GM23338 (cell line): ENCODE measurements at regions not wholly inside any gene's neighbourhood (a gene's known extent, or its start where the extent isn't known, plus 50 kb on each side); places are given as distances from the start of the nearest gene placed in this dataset.

ENCODE experiments used
- ATAC-seq: fragments of 200-7000 bp; cut with Tn5 transposase; 3 replicates; pipeline ENCODE4 v1.9.1; 2020
- DNase-seq: peaks from one replicate; pipeline ENCODE4 v3.0.0-alpha.2; 2015; ENCODE audit warnings: low spot score
- H2AFZ ChIP-seq: fragments of 200-600 bp; sonication (generic); 2 replicates; pipeline ENCODE4 v1.8.0; 2016; ENCODE audit warnings: antibody characterized with exemption, mild to moderate bottlenecking, moderate library complexity
- H3F3A ChIP-seq: fragments of 200-600 bp; sonication (generic); replicated peaks from 2 replicates; pipeline ENCODE4 v1.8.0; 2017; ENCODE audit warnings: antibody characterized with exemption, mixed run types, low read depth
- H3K27ac ChIP-seq: fragments of 200-600 bp; sonication (generic); 2 replicates; pipeline ENCODE4 v1.6.1; 2016; ENCODE audit warnings: low read depth
- H3K27me3 ChIP-seq: fragments of 200-600 bp; sonication (generic); 2 replicates; pipeline ENCODE4 v1.8.0; 2016; ENCODE audit warnings: mild to moderate bottlenecking, mixed run types, moderate library complexity; ENCODE audit not compliant: insufficient read depth
- H3K36me3 ChIP-seq: fragments of 200-600 bp; sonication (generic); 2 replicates; pipeline ENCODE4 v1.8.0; 2016; ENCODE audit warnings: mild to moderate bottlenecking; ENCODE audit not compliant: insufficient read depth
- H3K4me1 ChIP-seq: fragments of 200-600 bp; sonication (generic); 2 replicates; pipeline ENCODE4 v1.8.0; 2016; ENCODE audit warnings: mild to moderate bottlenecking, moderate library complexity; ENCODE audit not compliant: insufficient read depth
- H3K4me2 ChIP-seq: fragments of 200-600 bp; sonication (generic); 2 replicates; pipeline ENCODE4 v1.7.1; 2017; ENCODE audit warnings: mixed run types
- H3K4me3 ChIP-seq: fragments of 200-600 bp; sonication (generic); 2 replicates; pipeline ENCODE4 v1.6.1; 2016; ENCODE audit warnings: mixed run types
- H3K79me2 ChIP-seq: fragments of 200-600 bp; sonication (generic); replicated peaks from 2 replicates; pipeline ENCODE4 v1.8.0; 2017; ENCODE audit warnings: mild to moderate bottlenecking; ENCODE audit not compliant: insufficient read depth
- H3K9me2 ChIP-seq: fragments of 200-600 bp; sonication (generic); 2 replicates; pipeline ENCODE4 v1.8.0; 2017; ENCODE audit not compliant: insufficient read depth
- H4K20me1 ChIP-seq: fragments of 200-600 bp; sonication (generic); replicated peaks from 2 replicates; pipeline ENCODE4 v1.8.0; 2017; ENCODE audit warnings: mild to moderate bottlenecking; ENCODE audit not compliant: insufficient read depth
- H3K27ac Mint-ChIP-seq: 2 replicates; pipeline ENCODE4 v1.8.0; 2020; ENCODE audit warnings: inconsistent platforms, mild to moderate bottlenecking, moderate library complexity, mixed read lengths
- H3K27me3 Mint-ChIP-seq: 3 replicates; pipeline ENCODE4 v1.8.0; 2022; ENCODE audit warnings: low read depth, mild to moderate bottlenecking, moderate library complexity, mixed read lengths, inconsistent platforms; ENCODE audit not compliant: insufficient read depth, poor library complexity
- H3K36me3 Mint-ChIP-seq: 3 replicates; pipeline ENCODE4 v1.8.0; 2021; ENCODE audit warnings: low read depth, mild to moderate bottlenecking, inconsistent platforms, moderate library complexity, mixed read lengths
- H3K4me1 Mint-ChIP-seq: 3 replicates; pipeline ENCODE4 v1.8.0; 2020; ENCODE audit warnings: mild to moderate bottlenecking, inconsistent platforms, mixed read lengths
- H3K4me3 Mint-ChIP-seq: 3 replicates; pipeline ENCODE4 v1.8.0; 2021; ENCODE audit warnings: moderate library complexity, mild to moderate bottlenecking, inconsistent platforms, mixed read lengths
- H3K9me3 Mint-ChIP-seq: 3 replicates; pipeline ENCODE4 v1.8.0; 2020; ENCODE audit warnings: moderate library complexity, mild to moderate bottlenecking, inconsistent platforms, mixed read lengths
- CREB1 ChIP-seq: fragments of 250-450 bp; sonication (Bioruptor Pico); IDR thresholded peaks from 2 replicates; pipeline ENCODE4 v1.5.0; 2020; ENCODE audit warnings: low read depth, mild to moderate bottlenecking, moderate library complexity
- EZH2phosphoT487 ChIP-seq: fragments of 200-600 bp; sonication (generic); IDR thresholded peaks from one replicate; pipeline ENCODE4 v1.8.1; 2018; ENCODE audit warnings: antibody characterized with exemption; ENCODE audit not compliant: unreplicated experiment
- JUNB ChIP-seq: IDR thresholded peaks from one replicate; pipeline ENCODE4 v1.6.1; 2016; ENCODE audit warnings: antibody characterized with exemption; ENCODE audit not compliant: unreplicated experiment
- POLR2AphosphoS5 ChIP-seq: IDR thresholded peaks from 2 replicates; pipeline ENCODE4 v1.6.1; 2016; ENCODE audit warnings: antibody characterized with exemption, low read depth
- STAT1 ChIP-seq: IDR thresholded peaks from one replicate; pipeline ENCODE4 v1.6.1; 2016; ENCODE audit warnings: antibody characterized with exemption; ENCODE audit not compliant: unreplicated experiment
- ZNF114 ChIP-seq: fragments of 250-450 bp; sonication (Bioruptor Pico); IDR thresholded peaks from 2 replicates; pipeline ENCODE4 v1.5.0; 2020; ENCODE audit warnings: mild to moderate bottlenecking, moderate library complexity
- TF ChIP-seq, protein P1 (sequence below), 2 experiments: fragments of 200-600 bp in 1 of 2; sonication (generic) in 1 of 2; conservative IDR thresholded peaks; 2 replicates each; pipeline versions ENCODE4 v1.5.1 to v1.6.1; 2016 to 2017; ENCODE audit warnings: antibody characterized with exemption in 2 of 2, low read depth in 2 of 2, mild to moderate bottlenecking in 2 of 2, moderate library complexity in 1 of 2
- TF ChIP-seq, protein P2 (sequence below): IDR thresholded peaks from 2 replicates; pipeline ENCODE4 v1.6.1; 2016; ENCODE audit warnings: antibody characterized with exemption

DNA sequence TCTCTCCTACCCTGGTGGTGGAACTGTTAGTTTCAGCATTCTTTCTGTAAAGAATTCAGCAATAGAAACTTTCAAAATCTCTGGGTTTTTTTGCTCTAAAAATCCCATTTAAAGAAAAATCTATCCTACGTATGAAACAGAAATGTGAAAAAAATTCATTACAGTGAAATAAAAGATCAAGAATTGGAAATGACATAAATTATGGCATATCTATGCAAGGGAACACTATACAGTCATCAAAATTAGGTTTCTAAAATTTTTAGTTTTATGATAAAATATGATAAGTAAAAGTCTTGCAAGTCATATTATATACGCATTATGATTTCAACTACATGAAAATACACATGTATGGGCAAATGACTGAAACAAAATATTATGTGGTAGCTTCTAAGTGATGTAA, 342.6 kb downstream of the CETN3 start:
- Histone ChIP-seq H3K79me2 (no peaks in the 10 kb centered on the region), H3K4me2 (no peak overlapping the region), H3K27ac (no peak overlapping the region), H3K27me3 (no peaks in the 10 kb centered on the region), H2AFZ (no peak overlapping the region), H3K9me2 (0 out of 2 replicates have a peak, but pooled peaks cover 8% of the 10 kb centered on the region), H3F3A (no peaks in the 10 kb centered on the region), H3K36me3 (no peaks in the 10 kb centered on the region), H3K4me1 (no peaks in the 10 kb centered on the region), H4K20me1 (no peaks in the 10 kb centered on the region), H3K4me3 (no peak overlapping the region)
- TF ChIP-seq, protein P1, sequence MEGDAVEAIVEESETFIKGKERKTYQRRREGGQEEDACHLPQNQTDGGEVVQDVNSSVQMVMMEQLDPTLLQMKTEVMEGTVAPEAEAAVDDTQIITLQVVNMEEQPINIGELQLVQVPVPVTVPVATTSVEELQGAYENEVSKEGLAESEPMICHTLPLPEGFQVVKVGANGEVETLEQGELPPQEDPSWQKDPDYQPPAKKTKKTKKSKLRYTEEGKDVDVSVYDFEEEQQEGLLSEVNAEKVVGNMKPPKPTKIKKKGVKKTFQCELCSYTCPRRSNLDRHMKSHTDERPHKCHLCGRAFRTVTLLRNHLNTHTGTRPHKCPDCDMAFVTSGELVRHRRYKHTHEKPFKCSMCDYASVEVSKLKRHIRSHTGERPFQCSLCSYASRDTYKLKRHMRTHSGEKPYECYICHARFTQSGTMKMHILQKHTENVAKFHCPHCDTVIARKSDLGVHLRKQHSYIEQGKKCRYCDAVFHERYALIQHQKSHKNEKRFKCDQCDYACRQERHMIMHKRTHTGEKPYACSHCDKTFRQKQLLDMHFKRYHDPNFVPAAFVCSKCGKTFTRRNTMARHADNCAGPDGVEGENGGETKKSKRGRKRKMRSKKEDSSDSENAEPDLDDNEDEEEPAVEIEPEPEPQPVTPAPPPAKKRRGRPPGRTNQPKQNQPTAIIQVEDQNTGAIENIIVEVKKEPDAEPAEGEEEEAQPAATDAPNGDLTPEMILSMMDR (conservative IDR thresholded peaks at IDR 0.05; ENCODE audit: low read depth in 2 of 2) = no peak
- TF ChIP-seq POLR2AphosphoS5 (no peak), CREB1 (CRISPR knock-in tag) (no peak), EZH2phosphoT487 (no peak)
- TF ChIP-seq, protein P2, sequence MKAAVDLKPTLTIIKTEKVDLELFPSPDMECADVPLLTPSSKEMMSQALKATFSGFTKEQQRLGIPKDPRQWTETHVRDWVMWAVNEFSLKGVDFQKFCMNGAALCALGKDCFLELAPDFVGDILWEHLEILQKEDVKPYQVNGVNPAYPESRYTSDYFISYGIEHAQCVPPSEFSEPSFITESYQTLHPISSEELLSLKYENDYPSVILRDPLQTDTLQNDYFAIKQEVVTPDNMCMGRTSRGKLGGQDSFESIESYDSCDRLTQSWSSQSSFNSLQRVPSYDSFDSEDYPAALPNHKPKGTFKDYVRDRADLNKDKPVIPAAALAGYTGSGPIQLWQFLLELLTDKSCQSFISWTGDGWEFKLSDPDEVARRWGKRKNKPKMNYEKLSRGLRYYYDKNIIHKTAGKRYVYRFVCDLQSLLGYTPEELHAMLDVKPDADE = no peak
- DNase-seq = no peak
- H3K4me1 Mint-ChIP-seq = no peaks in the 10 kb centered on the region
- H3K4me3 Mint-ChIP-seq = no peak overlapping the region
- peaks cover 8% of the 10 kb centered on the region; the same call in 1 of the 3 replicates for H3K9me3 Mint-ChIP-seq
- no peak for ATAC-seq
- no peaks in the 10 kb centered on the region for H3K27me3 Mint-ChIP-seq
- no peak overlapping the region for H3K27ac Mint-ChIP-seq
- peaks cover 12% of the 10 kb centered on the region; the same call in 2 of the 3 replicates for H3K36me3 Mint-ChIP-seq

DNA sequence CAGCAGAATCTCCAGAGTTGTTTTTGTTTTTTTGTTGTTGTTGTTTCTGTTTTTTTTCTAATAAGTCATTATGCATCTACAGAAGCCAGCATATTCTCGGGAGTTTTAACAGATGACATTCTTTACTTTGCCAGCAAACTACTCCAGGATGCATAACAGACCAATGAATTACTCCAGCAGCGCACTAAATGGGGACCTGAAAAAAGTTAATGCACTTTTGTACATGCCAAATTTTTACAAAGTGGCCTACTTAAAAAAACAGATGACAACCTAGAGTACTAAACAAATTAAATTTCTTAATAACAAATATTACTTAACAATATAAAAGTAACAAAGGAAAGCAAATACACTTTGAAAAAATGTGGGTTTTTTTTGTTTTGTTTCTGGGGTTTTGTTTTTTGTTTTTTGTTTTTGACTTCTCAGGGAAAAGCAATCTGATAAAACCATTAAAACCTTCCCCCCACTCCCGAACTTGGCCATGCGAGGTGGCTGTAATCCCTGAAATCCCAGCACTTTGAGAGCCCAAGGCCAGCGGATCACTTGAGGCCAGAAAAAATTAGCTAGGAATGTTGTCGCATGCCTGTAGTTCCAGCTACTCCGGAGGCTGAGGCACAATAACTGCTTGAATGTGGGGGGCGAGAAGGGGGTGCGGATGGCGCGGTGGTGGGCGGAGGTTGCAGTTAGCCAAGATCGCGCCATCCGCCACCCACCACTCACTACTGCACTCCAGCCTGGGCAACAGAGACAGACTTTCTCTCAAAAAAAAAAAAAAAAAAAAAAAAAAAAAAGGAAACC, 352.4 kb downstream of the CETN3 start:
- Mint-ChIP-seq H3K36me3 (no peaks in the 10 kb centered on the region; the same call in 2 of the 3 replicates), H3K4me3 (no peak overlapping the region), H3K4me1 (peaks cover 15% of the 10 kb centered on the region), H3K9me3 (no peaks in the 10 kb centered on the region), H3K27me3 (no peaks in the 10 kb centered on the region), H3K27ac (peak overlapping the region; percentile 77)
- Histone ChIP-seq H3K36me3 (no peaks in the 10 kb centered on the region), H3K9me2 (no peaks in the 10 kb centered on the region), H3F3A (no peaks in the 10 kb centered on the region), H3K27me3 (no peaks in the 10 kb centered on the region), H2AFZ (no peak overlapping the region), H3K79me2 (no peaks in the 10 kb centered on the region), H3K27ac (no peak overlapping the region), H3K4me2 (no peak overlapping the region), H3K4me3 (no peak overlapping the region), H3K4me1 (no peaks in the 10 kb centered on the region; the same call in 1 of the 2 replicates), H4K20me1 (no peaks in the 10 kb centered on the region)
- DNase-seq = peak; percentile 60
- peak; percentile 71 for ATAC-seq
- TF ChIP-seq CREB1 (CRISPR knock-in tag) = no peak

DNA sequence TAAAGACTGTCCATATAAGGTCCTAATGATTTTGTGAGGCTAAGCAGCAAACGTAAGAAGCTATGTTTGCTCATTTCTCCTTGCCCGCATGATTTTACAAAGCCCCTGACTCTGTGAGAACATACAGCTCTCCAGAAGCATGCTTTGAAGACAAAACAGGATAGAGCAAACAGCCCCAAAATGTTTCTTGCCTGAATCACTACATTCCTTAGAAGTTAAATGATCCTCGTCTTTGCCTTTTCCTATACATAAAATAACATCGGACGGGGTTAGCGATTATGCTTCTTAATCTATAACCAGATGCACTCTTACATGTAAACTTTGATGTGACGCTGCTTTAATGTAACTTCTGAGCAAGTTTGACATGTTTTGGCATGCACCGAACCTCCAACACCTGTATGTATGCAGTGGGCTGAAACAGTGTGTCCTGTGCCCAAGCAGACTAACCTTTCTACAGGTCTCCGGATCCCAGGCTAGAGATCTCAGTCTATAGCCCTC, 353.7 kb downstream of the CETN3 start:
- Mint-ChIP-seq H3K27me3 (no peaks in the 10 kb centered on the region), H3K9me3 (no peaks in the 10 kb centered on the region), H3K36me3 (no peaks in the 10 kb centered on the region; the same call in 2 of the 3 replicates), H3K4me3 (no peak overlapping the region), H3K27ac (peak overlapping the region; percentile 37; the same call in 1 of the 2 replicates), H3K4me1 (peaks cover 15% of the 10 kb centered on the region)
- no peak overlapping the region for H3K4me3 ChIP-seq
- H3K27ac ChIP-seq = no peak overlapping the region
- H3K4me1 ChIP-seq = no peaks in the 10 kb centered on the region; the same call in 1 of the 2 replicates
- no peak overlapping the region; the same call in 1 of the 2 replicates for H2AFZ ChIP-seq
- H3K27me3 ChIP-seq = no peaks in the 10 kb centered on the region
- H3F3A ChIP-seq = no peaks in the 10 kb centered on the region
- H3K4me2 ChIP-seq = no peak overlapping the region
- peak; percentile 17 for DNase-seq
- H3K79me2 ChIP-seq = no peaks in the 10 kb centered on the region
- no peaks in the 10 kb centered on the region for H3K9me2 ChIP-seq
- ATAC-seq = peak; percentile 62
- H4K20me1 ChIP-seq = no peaks in the 10 kb centered on the region
- no peaks in the 10 kb centered on the region for H3K36me3 ChIP-seq
- no peak for TF ChIP-seq STAT1
- TF ChIP-seq JUNB = no peak
- TF ChIP-seq, protein P2 = no peak
- TF ChIP-seq ZNF114 (CRISPR knock-in tag) = no peak
- TF ChIP-seq, protein P1 (conservative IDR thresholded peaks at IDR 0.05; ENCODE audit: low read depth in 2 of 2) = no peak
